GM12865 (cell line): ENCODE measurements at regions not wholly inside any gene's neighbourhood (a gene's known extent, or its start where the extent isn't known, plus 50 kb on each side); places are given as distances from the start of the nearest gene placed in this dataset.

Experiments used
- DNase-seq: peaks from one replicate; pipeline ENCODE4 v3.0.0; 2010; ENCODE audit warnings: low read depth
- H3K4me3 ChIP-seq: 2 replicates; pipeline ENCODE4 v1.5.1; 2011; ENCODE audit warnings: mild to moderate bottlenecking, low read depth, low read length, control low read depth
- TF ChIP-seq, protein P1 (sequence below): IDR thresholded peaks from 2 replicates; pipeline ENCODE4 v1.5.1; 2011; ENCODE audit warnings: low read length, control low read depth, low read depth, inconsistent platforms; ENCODE audit not compliant: insufficient read depth; ENCODE audit errors: missing control alignments

GRCh38 chr16:6616746-6617145 is 715.9 kb upstream of the RBFOX1 start:
- no peak for DNase-seq
- TF ChIP-seq, protein P1, sequence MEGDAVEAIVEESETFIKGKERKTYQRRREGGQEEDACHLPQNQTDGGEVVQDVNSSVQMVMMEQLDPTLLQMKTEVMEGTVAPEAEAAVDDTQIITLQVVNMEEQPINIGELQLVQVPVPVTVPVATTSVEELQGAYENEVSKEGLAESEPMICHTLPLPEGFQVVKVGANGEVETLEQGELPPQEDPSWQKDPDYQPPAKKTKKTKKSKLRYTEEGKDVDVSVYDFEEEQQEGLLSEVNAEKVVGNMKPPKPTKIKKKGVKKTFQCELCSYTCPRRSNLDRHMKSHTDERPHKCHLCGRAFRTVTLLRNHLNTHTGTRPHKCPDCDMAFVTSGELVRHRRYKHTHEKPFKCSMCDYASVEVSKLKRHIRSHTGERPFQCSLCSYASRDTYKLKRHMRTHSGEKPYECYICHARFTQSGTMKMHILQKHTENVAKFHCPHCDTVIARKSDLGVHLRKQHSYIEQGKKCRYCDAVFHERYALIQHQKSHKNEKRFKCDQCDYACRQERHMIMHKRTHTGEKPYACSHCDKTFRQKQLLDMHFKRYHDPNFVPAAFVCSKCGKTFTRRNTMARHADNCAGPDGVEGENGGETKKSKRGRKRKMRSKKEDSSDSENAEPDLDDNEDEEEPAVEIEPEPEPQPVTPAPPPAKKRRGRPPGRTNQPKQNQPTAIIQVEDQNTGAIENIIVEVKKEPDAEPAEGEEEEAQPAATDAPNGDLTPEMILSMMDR: no peak
- no peak overlapping the region for H3K4me3 ChIP-seq

DNA sequence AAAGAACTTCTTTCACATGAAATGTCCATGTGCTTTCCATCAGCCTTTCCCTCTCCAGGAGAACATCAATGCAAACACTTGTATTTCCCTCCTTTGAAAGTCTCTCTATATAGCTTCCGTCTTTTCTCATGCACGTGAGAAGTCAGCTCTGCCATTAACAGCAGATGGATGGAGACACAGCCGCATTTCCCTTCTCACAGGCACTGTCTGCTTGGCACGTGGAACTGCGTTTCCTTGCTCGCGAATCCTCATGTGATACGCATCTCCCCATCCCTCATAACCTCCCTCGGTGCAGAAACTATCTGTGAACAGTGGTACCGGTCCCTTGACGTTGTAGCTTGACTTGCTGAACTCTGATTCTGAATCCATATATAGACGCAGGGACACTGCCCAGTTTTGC is 717.0 kb upstream of the RBFOX1 start:
- DNase-seq: no peak
- TF ChIP-seq, protein P1: no peak
- H3K4me3 ChIP-seq: no peak overlapping the region

DNA sequence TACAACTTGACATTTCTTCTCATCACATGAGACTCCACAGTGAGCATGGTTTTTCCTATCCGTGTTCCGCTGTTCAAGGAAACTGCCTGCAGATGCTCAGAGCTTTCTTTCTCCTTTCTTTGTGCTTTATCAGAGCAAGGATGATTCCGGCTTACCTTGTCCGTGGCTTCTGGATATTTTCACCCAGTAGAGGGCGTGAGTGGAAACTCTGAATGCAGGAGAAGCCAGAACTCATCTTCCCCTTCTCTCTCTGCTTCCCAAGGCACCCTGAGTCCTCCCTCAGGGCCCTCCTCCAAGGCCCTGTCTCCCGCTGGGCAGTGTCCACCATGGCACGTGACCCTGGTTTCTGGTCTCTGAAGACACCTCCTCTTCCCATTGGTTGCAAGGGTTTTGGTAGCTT is 721.1 kb upstream of the RBFOX1 start:
- H3K4me3 ChIP-seq: no peak overlapping the region
- TF ChIP-seq, protein P1: no peak
- DNase-seq: no peak

GRCh38 chr16:6605490-6605889 is 727.2 kb upstream of the RBFOX1 start:
- TF ChIP-seq, protein P1: no peak
- no peak overlapping the region for H3K4me3 ChIP-seq
- DNase-seq: no peak

- TF ChIP-seq, protein P1: no peak
- H3K4me3 ChIP-seq: no peak overlapping the region
- DNase-seq: no peak
Observed at GRCh38 chr16:6603780-6604325, 728.8 kb upstream of the RBFOX1 start.

GRCh38 chr16:6602405-6602804 is 730.2 kb upstream of the RBFOX1 start:
- TF ChIP-seq, protein P1: no peak
- H3K4me3 ChIP-seq: no peak overlapping the region
- no peak for DNase-seq

- TF ChIP-seq, protein P1: no peak
- DNase-seq: no peak
- H3K4me3 ChIP-seq: no peak overlapping the region
Observed at GRCh38 chr16:6600167-6600566, 732.5 kb upstream of the RBFOX1 start.
